Rectal smooth muscle tissue (tissue), 1 donor: ENCODE measurements at regions not wholly inside any gene's neighbourhood (a gene's known extent, or its start where the extent isn't known, plus 50 kb on each side); places are given as distances from the start of the nearest gene placed in this dataset.

Experiments
- H3K27ac ChIP-seq: one replicate; pipeline ENCODE4 v1.7.0; 2013; ENCODE audit warnings: low read depth, low read length, inconsistent platforms
- H3K27me3 ChIP-seq: one replicate; pipeline ENCODE4 v1.7.0; 2013; ENCODE audit warnings: low read length; ENCODE audit not compliant: control insufficient read depth, insufficient read depth
- H3K36me3 ChIP-seq: one replicate; pipeline ENCODE4 v1.7.0; 2013; ENCODE audit warnings: low read length; ENCODE audit not compliant: control insufficient read depth, insufficient read depth
- H3K4me1 ChIP-seq: one replicate; pipeline ENCODE4 v1.7.0; 2013; ENCODE audit warnings: low read length; ENCODE audit not compliant: control insufficient read depth, insufficient read depth
- H3K4me3 ChIP-seq: one replicate; pipeline ENCODE4 v1.7.0; 2013; ENCODE audit warnings: low read length
- H3K9ac ChIP-seq: one replicate; pipeline ENCODE4 v1.7.0; 2013; ENCODE audit warnings: low read length

DNA sequence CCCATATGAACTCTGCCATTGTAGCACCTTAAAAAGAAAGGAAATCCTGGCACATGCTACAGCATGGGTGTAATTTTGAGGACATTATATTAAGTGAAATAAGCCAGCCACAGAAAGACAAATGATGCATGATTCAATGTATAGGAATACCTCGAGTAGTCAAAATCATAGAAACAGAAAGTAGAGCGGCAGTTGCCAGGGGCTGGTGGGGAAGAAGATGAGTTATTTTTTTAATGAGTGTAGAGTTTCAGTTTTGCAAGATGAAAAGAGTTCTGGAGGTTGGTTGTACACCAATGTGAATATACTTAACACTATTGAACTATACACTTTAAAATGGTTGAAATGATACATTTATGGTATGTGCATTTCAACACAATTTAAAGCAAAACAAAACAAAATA, 133.0 kb downstream of the ZDHHC21 start:
- no peak overlapping the region for H3K9ac ChIP-seq
- no peaks in the 10 kb centered on the region for H3K27me3 ChIP-seq
- no peak overlapping the region for H3K27ac ChIP-seq
- H3K36me3 ChIP-seq: no peaks in the 10 kb centered on the region
- H3K4me1 ChIP-seq: no peaks in the 10 kb centered on the region
- no peak overlapping the region for H3K4me3 ChIP-seq

DNA sequence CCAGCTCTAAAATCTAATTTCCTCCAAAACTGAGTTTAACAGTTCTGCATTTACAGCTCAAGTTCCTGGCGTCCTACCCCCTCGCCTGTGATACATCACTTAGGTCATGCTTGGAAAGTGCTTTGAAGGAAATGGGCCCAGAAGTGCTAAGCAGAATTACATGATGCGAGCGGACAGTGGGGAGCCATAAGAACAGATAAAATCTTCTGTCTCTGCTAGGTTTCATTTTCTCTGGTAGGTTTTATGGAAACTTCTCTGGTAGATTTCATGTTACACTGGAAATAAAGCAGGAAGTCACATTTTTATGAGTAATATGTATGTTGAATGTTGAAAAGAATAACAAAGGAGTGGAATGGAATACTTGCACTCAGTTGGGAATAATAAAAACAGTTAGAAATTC, 138.3 kb downstream of the ZDHHC21 start:
- no peaks in the 10 kb centered on the region for H3K4me1 ChIP-seq
- no peaks in the 10 kb centered on the region for H3K36me3 ChIP-seq
- H3K4me3 ChIP-seq: no peak overlapping the region
- H3K9ac ChIP-seq: no peak overlapping the region
- H3K27me3 ChIP-seq: no peaks in the 10 kb centered on the region
- no peak overlapping the region for H3K27ac ChIP-seq

DNA sequence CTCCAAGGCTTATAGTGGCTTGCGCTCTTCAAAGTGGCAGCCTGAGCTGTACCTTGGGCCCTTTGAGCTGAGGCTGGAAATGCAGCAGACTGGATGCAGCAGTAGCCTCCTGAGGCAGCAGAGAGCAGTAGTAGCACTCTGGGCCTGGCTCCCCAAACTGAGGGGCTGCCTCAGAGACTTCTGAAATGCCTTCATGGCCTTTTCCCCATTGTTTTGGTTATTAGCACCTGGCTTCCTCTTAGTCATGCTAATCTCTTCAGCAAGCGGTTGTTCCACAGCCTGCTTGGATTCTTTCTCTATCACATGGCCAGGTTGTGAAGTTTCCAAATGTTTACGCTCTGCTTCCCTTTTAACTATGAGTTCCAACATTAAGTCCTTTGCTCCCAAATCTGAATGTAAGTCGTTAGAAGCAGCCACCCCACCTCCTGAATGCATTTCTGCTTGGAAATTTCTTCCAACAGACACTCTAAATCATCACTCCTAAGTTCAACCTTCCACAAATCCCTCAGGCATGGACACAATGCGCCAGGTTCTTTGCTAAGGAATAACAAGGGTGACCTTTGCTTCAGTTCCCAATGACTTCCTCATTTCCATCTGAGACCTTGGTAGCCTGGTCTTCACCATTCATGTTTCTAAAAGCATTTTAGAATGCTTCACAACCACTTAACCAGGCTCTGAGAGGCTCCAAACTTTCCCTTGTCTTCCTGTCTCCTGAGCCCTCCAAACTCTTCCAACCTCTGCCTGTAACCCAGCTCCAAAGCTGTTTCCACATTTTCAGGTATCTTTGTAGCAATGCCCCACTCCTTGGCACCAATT, 145.8 kb downstream of the ZDHHC21 start:
- no peaks in the 10 kb centered on the region for H3K27me3 ChIP-seq
- no peak overlapping the region for H3K4me3 ChIP-seq
- no peaks in the 10 kb centered on the region for H3K4me1 ChIP-seq
- no peak overlapping the region for H3K9ac ChIP-seq
- H3K27ac ChIP-seq: no peak overlapping the region
- H3K36me3 ChIP-seq: no peaks in the 10 kb centered on the region

- Histone ChIP-seq H3K27me3 (no peaks in the 10 kb centered on the region), H3K4me3 (no peak overlapping the region), H3K9ac (no peak overlapping the region), H3K4me1 (no peaks in the 10 kb centered on the region), H3K27ac (no peak overlapping the region), H3K36me3 (no peaks in the 10 kb centered on the region)
These were observed 146.5 kb downstream of the ZDHHC21 start for GRCh38 chr9:14546693-14547092.

DNA sequence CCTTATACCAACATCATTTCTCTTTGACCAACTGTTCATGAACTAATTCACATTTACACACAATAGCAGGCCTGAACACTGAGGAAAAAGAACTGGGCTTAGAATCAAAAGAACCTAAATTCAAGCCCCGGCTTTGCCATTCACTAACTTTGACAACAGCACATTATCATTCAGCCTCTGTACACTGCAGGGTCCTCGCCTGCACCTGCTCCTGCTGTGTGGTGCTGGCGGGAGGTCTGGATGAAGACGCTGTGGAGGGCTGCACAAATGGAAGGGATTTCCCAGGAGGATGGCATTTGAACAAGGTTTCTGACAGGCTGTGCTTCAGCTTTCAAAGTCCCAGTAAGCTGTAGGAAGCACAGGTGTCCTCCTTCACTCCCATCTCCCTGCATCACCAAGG, 151.2 kb downstream of the ZDHHC21 start:
- H3K27ac ChIP-seq: no peak overlapping the region
- no peaks in the 10 kb centered on the region for H3K4me1 ChIP-seq
- no peaks in the 10 kb centered on the region for H3K36me3 ChIP-seq
- no peak overlapping the region for H3K9ac ChIP-seq
- H3K4me3 ChIP-seq: no peak overlapping the region
- H3K27me3 ChIP-seq: no peaks in the 10 kb centered on the region

GRCh38 chr9:14538526-14538925, 154.7 kb downstream of the ZDHHC21 start:
- Histone ChIP-seq H3K27me3 (no peaks in the 10 kb centered on the region), H3K4me3 (no peak overlapping the region), H3K27ac (no peak overlapping the region), H3K9ac (no peak overlapping the region), H3K4me1 (no peaks in the 10 kb centered on the region), H3K36me3 (no peaks in the 10 kb centered on the region)

GRCh38 chr9:14535161-14535955, 157.9 kb downstream of the ZDHHC21 start:
- H3K27ac ChIP-seq: no peak overlapping the region
- H3K4me1 ChIP-seq: no peaks in the 10 kb centered on the region
- no peaks in the 10 kb centered on the region for H3K36me3 ChIP-seq
- no peak overlapping the region for H3K4me3 ChIP-seq
- no peak overlapping the region for H3K9ac ChIP-seq
- H3K27me3 ChIP-seq: no peaks in the 10 kb centered on the region

GRCh38 chr9:14533867-14534640, 159.2 kb downstream of the ZDHHC21 start:
- Histone ChIP-seq H3K27me3 (no peaks in the 10 kb centered on the region), H3K4me3 (no peak overlapping the region), H3K9ac (no peak overlapping the region), H3K27ac (no peak overlapping the region), H3K36me3 (no peaks in the 10 kb centered on the region), H3K4me1 (no peaks in the 10 kb centered on the region)

DNA sequence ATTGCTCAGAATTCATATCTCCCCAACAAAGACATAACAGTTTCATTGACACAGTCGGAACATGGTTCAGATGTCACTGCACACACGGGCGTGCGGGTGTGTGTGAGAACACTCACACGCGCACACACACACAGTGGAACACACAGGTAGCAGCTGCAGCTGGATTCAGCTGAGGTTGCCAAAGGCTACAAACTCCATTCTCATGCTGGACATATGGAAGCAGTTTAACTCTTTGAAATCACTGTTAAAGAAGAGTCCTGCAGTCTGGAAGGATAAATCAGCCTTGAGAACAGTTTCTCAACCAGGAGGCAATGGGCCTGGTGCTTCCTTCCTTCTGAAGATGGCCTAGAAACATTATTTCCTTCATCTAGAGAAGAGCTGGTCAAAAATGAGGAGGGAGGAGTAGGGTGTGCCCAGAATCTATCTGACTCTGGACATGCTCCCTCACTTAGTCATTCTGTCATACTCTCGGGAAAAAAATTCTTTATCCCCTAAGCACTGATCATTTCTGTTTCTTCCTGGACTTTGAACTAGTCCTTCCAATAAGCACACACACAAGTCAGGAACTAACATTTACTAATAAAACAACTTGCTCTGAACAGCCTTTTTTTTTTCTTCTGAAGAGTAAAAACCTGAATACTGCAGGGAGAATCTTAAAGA, 160.6 kb downstream of the ZDHHC21 start:
- no peak overlapping the region for H3K9ac ChIP-seq
- H3K4me1 ChIP-seq: no peaks in the 10 kb centered on the region
- no peaks in the 10 kb centered on the region for H3K36me3 ChIP-seq
- no peak overlapping the region for H3K27ac ChIP-seq
- no peak overlapping the region for H3K4me3 ChIP-seq
- no peaks in the 10 kb centered on the region for H3K27me3 ChIP-seq

- Histone ChIP-seq H3K4me3 (no peak overlapping the region), H3K9ac (no peak overlapping the region), H3K27me3 (no peaks in the 10 kb centered on the region), H3K36me3 (no peaks in the 10 kb centered on the region), H3K27ac (no peak overlapping the region), H3K4me1 (no peaks in the 10 kb centered on the region)
These were observed 161.6 kb downstream of the ZDHHC21 start for GRCh38 chr9:14531341-14532269.

GRCh38 chr9:14530841-14531240, 162.4 kb downstream of the ZDHHC21 start:
- H3K4me1 ChIP-seq: no peaks in the 10 kb centered on the region
- no peaks in the 10 kb centered on the region for H3K27me3 ChIP-seq
- no peaks in the 10 kb centered on the region for H3K36me3 ChIP-seq
- H3K4me3 ChIP-seq: no peak overlapping the region
- H3K9ac ChIP-seq: no peak overlapping the region
- no peak overlapping the region for H3K27ac ChIP-seq
